SIG-M5 (cell line): ENCODE measurements at regions not wholly inside any gene's neighbourhood (a gene's known extent, or its start where the extent isn't known, plus 50 kb on each side); places are given as distances from the start of the nearest gene placed in this dataset.
"Not testable (repeated sequence)": the region's sequence is repeated elsewhere in the genome, so short reads cannot be mapped to it uniquely, and the experiment has no call there.

Experiments used
- DNase-seq: peaks from one replicate; lab custom pipeline; 2025; lab: John Stamatoyannopoulos, UW

DNA sequence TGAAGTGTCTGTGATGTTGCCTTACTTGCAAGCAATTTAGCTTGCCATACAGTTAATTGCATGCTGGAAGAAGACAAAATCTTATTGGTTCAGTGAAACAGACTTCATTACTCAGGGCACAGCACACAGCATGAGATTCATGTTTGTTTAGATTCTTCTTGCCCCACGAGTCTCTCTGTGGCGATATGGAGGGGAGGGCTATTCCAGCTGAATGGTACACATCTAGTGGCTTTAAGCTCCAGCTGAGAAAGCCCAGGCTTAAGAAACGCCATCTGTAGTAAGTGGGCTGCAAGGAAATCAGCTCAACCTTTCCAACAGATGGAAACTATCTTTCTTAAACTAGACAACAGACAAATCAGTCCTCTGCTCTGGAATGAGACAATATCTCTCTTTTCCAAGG is 1022.0 kb downstream of the NCAM2 start:
- DNase-seq: no peak

DNA sequence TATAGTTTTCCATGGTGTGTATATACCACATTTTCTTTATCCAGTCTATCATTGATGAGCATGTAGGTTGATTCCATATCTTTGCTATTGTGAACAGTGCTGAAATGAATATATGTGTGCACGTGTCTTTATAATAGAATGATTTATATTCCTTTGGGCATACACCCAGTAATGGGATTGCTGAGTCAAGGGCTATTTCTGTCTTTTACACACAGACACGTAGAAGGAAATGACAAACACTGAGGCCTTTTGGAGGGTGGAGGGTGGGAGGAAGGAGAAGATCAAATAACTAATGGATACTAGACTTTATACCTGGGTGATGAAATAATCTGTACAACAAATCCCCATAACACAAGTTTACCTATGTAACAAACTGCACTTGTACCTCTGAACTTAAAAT is 1025.7 kb downstream of the NCAM2 start:
- not testable (repeated sequence) for DNase-seq

DNA sequence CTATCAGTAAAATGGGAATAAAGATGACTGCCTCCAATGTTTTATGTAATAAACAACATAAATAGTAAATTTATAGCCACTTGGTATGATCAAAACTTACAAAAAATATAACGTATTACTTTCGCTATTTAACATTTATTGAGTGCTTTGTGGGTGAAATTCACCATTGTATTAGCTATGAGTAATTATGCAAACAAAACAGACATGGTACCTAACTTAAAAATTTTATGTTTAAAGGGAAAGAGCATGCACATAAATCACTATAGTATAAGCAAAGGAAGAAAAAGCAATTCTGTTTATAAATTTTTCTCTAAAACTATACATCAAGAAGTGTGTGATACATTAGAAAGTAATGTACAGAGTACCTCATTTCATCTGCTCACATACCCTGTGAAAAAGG is 1046.2 kb downstream of the NCAM2 start:
- no peak for DNase-seq

DNA sequence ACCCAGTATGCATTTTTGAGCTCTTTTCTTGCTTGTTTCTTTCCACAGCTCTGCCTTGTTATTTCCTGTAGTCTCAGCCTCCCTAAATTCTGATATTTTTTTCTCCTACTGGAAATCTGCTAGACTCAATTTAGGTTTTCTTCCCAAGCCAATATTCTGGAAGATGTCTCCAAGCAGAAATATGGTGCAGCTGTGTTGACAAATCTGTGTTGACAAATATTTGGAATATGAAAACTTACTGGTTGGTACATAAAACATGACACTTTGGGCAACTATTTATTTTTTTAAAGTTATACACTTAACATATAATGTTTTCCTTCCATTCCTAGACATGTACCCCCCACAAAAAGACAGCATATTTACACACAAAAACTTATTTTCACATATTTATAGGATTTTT is 1048.4 kb downstream of the NCAM2 start:
- DNase-seq: no peak

DNA sequence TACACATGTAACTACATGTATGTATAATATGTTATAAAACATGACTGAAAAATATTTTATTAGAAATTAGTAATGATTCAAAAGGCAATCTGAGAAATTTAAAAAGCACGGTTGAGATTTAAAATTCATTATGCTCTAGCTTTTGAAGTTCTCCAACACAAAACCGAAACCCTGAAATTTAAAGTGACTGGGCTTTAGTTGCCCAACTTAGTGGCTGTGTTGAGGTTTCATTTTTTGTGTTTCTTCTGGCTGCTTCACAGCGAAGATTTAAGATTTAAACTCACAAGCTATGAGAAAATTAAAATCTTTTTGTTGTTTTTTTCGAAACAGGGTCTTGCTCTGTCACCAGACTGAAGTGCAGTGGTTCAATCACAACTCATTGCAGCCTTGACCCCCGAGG is 1058.7 kb downstream of the NCAM2 start:
- DNase-seq: no peak

DNA sequence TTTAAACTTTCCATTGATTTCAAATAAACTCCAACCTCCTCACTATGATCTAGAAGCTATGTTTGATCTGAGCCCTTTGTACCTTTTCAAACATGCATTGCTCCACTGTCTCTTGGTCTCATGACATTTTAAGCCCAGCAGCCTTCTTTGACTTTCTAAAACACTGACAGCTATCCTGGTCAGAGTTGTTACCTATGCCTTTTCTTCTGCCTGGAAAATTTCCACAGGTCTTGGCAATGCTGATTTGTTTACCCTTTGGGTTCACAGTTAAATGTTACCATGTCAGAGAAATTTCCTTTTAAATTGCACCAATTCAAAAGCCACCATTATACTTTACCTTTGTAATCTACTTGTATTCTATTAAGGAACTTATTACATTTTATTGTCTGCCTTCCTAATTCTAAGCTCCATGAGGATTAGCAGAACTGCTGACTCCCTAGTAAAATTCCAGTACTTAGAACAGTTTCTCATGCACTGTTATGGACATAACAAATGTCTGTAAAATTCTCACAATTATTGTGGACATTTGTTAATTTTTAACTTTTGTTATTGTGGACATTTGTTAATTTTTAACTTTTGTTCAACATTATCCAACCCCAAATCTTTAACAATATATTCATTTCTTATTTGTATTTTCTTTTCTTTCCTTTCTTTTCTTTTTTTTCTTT is 1064.4 kb downstream of the NCAM2 start:
- no peak for DNase-seq

DNA sequence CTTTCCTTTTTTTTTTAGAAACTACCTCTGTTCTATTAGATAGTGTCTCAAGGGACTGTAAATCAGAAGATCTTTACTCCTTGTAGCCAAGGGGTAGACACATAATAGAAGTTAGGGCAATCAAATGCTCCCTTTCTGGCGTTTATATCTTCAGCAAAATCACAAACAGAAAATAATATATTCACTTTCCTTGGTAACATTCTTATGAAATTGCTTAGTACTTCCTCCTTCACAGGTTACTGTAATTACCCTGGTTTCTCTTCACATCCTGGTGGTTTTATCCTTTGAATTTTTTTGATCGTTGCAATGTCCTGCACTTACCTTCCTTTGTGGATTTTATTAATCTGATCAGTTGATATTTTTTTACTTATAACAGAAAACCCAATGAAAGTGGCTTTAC is 1064.9 kb downstream of the NCAM2 start:
- DNase-seq: no peak

DNA sequence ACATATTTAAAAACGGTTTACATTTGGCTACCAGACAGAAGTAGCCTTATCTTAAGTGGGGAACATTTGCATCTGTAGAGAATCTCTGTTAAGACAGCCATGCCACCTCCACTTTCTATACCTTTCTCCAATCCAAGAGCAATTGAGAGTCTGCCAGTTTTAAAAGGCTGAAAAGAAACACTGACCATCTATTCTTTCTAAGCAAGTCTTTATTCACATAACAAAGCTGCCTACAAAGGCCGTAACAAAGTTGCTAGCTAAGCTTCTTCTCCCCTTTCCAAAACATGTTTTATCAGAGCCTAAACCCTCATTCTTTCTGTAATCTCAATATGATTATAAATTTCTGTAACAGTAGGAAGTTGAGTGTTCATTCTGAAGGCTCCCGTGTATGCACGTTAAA is 1078.3 kb downstream of the NCAM2 start:
- DNase-seq: no peak

DNA sequence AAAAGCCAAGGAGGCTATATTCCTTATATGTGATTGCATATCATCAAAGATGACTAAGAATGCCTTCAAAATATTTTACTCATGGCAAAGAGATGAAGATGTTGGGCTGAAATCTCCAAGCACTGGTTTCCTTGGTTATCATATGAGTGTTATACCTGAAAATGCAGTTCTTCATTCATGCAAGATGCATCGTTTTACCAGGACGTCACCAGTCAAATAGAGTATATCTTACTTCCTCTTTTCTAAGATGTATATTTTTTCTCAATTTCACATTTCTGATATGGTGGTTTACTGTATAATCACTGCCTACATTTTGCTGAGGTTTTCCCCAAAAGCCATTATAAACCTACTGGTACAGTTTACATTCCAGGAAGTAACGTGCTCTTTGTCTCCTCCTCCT is 1085.7 kb downstream of the NCAM2 start:
- DNase-seq: no peak

DNA sequence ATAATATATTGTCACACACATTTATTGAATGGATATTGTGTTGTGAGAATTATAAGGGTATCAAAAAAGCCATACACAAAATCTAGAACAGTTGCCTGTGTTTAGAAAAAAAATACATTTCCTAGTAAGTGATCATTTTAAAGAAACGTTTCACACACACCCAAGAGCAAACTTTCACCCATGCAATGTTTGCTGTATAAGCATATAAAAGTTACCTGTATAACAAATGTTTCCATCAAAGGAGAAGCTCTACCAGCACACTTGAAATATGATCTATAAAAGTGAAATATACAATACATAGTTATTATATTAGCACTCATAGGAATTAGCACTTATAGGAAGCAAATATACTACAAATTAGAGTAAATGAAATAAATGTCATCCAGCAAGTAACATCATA is 1098.1 kb downstream of the NCAM2 start:
- DNase-seq: no peak

DNA sequence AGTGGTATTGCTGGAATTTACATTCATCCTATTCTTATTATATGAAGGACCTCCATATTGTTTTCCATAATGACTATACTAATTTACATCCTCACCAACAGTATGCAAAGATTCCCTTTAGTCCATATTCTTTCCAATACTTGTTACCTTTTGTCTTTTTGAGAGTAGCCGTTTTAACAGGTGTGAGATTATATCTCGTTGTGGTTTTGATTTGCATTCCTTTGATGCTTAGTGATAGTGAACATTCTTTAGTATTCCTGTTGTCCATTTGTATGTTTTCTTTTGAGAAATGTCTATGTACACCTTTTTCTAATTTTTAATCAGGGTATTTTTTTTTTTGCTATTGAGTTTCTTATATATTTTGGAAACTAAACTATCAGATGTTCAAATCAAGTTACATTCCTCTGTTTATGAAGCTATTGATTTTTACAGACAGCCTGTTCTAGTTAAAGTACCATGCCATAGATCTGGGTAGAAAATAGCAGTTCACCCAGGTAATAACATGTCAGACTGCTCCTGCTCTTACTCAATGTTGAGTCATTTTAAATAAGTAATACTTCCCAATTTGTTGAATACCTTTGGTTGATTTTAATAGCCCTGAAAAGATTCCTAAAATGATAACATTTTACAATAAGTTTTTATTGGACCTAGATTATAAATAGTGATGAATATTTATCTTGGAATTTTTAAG is 1108.7 kb downstream of the NCAM2 start:
- DNase-seq: no peak

DNA sequence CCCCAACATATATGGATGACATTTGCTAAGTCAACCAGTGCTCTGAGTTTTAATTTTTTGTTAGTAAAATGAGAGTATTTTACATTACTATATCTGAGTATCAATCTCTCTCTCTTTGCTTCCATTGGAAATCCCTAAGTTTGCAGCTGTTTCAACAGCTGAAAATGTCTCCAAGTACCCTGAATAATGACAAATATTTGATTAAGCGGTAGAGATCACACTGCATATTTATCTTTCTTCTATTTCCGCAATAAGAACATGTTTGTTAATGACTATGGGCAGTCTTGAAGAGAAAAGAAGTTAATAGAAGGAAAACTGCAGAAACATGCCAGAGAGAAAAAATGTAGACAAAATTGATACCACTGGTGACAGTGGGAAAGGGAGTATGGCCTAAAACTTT is 1117.5 kb downstream of the NCAM2 start:
- no peak for DNase-seq

DNA sequence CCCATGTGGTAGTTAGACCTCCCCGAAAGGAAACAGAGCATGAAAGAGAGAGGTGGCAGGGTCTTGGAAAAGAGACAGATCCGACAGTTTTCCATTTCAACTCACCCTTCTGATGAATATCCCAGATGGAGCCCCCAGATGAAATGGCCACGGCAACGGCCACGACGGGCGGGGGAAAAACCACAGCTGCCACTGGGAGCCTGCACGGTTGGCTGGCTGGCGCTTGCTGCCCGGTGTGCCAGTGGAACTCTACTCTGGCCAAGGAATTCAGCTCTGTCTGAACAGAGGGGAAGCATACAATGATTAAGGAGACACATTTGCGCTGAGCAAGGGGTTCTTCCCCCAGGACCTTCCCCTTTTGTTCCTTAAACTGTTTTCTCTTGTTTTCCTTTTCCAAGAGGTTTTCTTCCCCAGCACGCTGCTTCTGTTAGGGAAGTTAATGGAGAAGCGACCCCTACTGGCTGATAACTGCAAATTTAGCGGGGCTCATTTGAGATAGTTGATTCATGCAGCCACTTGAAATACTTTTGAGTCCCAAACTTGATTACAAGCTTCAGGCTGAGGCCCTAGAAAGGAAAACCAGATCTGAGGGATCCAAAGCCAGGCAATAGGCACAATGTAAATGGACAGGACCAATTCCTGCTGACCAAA is 1122.5 kb downstream of the NCAM2 start:
- DNase-seq: no peak

DNA sequence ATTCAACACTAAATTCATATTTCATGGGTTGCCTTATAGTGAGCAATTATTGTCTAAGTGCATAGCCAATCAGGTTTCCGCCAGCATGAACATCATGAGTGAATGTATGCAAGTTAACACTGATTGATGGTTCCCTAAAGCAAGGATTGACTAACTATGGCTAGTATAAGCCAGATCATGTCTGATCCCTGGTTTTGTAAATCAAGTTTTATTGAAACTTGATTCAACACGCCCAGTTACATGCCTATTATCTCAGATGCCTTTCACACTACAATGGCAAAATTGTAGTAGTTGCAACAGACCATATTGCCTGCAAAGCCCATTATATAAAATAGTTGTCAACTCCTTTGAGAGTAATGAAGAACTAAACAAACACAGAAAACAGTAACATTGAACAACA is 1127.4 kb downstream of the NCAM2 start:
- DNase-seq: no peak

DNA sequence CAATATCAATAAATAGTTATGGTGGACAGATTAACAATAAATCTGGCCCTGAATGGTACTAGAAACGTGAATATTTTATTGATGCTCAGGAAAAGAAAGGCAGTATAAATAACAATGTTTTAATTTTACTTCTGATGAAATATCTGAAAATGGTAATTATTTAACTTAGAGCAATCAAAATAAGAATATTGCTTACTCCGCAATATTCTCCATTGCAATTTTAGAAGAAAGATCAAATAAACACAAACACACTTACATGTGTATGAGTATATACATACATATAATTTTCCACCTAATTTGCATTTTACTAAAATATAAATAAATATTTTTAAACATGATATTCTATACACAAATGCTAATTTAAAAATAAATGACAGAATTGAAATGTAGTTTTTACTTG is 1130.5 kb downstream of the NCAM2 start:
- DNase-seq: no peak

DNA sequence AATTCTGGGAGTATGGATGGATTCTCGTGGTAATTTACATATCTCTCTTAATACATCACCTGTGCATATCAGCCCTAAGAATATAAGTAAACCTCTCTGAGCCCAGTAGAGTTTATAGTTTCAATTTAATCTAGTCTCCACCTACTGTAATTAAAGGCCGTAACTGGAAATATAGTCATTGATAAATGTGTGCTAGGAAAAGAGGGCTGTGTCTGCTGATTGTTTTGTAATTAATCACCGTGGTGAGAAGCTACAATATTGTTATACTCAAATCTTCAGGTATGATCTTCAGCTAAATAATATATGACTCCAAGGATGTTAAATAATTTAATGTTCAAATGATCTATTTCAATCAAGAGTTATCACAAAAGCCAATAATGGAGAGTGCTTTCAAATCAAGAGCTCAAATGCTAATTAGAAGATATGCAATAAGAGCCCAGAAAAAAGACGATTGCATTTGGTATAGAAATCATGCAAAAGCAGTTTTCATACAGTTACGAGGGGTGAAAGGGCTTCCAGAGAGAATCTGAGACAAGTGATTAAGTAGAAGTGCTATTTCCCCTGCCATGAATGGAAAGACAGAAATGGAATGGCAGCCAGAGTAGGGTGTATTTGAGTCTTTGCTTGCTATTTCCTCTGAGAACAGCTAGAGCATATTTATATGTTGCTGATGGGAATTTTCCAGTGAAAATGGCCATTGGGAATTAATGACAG is 1134.3 kb downstream of the NCAM2 start:
- no peak for DNase-seq

DNA sequence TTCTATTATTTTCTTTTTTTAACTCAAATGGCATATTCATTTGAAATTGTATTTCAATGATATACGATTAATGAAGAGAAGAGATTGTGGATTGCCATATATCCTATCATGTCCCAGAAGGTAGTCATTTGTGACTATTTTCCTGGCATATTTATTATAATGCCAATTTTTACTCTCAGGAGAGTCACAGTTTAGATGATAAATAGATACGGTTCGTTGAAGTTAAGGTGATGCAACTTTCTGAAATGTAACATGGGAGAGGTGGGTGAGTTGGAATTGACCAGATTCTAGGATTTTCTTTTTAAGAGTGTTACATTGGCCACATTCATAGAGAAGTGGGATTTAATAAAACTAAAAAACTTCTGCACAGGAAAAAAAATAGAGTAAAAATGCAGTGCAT is 1138.5 kb downstream of the NCAM2 start:
- no peak for DNase-seq

DNA sequence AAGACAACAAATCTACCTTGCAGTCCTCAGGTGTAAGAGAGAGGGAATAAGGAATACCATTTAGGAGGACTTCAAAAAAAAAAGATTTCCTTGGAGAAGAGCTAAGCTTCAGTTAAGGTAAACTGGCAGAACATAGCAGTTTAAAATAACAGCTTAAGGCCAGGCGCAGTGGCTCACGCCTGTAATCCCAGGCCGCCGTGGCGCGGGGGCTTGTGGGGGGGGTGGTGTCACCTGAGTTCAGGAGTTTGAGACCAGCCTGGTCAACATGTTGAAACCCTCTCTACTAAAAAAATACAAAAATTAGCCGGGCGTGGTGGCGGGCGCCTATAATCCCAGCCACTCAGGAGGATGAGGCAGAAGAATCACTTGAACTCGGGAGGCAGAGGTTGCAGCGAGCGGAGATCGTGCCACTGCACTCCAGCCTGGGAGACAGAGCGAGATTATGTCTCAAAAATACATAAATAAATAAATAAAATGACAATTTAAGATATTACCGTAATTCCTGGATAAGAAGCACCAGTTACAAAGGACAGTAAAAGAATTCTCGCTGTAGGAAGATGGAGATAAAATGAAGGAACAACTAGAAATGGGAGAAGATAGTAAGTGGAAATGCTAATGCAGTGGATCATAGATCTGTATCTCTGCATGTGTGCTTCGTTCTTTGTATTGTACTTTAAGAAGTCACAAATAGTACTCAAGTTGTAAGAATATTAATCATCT is 1140.2 kb downstream of the NCAM2 start:
- no peak for DNase-seq

DNA sequence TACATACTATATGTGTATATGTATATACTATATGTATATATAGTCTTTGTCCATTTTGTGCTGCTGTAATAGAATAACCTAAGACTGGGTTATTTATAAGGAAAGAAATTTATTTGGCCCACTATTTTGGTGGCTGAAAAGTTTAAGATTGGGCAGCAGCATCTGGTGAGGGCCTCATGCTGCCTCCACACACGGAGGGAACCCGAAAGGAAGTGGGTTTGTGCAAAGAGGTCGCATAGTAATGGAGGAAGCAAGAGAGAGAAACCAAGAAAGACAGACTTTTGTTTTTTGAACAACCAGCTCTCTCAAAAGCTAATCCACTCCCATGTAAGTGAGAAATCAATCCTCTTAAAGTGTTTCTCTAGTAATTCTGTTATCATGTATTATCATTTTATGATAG is 1147.3 kb downstream of the NCAM2 start:
- DNase-seq: no peak

DNA sequence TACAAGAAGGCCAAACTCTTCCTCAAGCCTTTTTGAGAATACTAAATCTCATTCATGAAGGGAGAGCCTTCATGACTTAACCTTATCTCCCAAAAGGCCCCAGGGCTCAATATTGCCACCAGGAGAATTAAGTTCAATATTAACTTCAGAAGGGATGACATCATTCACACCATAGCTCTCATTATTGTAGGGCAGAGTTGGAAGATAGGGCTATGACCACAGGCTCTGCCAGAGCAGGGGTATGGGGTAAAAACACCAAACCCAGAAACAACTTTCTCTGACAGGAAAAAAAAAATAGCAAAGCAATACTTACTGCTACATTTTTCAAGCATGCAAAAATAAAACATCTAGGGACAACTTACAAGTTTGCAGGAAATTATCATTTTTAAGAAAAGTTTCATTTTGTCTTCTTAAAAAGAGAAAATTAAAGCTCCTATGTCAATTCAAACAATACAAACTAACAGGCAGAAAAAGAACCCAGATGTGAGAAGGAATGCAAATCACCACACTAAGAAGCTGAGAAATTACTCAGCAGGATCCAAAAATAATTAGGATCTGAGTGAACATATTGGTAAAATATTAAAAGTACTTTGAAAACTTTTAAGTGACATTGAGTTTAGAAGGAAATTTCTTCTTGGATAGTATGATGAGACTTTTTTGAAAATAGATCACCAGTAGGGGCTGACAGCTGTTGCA is 1156.5 kb downstream of the NCAM2 start:
- DNase-seq: no peak

DNA sequence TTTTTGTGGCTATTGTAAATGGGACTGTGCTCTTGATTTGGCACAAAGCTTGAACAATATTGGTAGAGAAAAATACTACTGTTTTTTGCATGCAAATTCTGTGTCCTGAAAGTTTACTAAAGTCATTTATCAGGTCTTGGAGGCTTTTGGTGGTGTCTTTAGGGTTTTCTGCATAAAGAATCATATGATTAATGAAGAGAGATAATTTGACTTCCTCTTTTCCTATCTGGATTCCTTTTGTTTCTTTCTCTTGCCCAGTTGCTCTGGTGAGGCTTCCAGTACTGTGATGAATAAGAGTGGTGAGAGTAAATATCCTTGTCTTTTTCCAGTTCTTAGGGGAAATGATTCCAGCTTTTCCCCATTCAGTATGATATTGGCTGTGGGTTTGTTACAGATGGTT is 1166.7 kb downstream of the NCAM2 start:
- DNase-seq: no peak

DNA sequence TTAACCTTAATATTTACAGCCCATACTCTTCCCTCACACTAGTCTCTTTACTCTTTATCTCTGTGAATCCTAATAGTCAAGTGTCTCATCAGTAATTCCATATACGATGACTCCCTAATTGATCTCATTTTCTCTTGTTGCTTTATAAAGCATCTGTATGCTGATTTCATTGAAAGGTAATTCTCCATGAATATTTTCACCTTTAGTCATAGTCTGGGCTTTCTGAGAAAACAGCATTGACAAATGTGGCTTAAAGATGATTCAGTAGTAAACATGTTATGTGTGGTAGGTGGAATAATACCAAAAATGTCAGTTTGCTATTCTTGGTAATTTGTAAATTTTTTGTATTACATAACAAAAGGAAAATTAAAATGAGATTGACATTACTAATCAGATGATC is 1176.5 kb downstream of the NCAM2 start:
- DNase-seq: no peak
